ENCODE measurements at regions not wholly inside any gene's neighbourhood (a gene's known extent, or its start where the extent isn't known, plus 50 kb on each side); places are given as distances from the start of the nearest gene placed in this dataset.

- Histone ChIP-seq H3K79me1 (ENCODE audit: low read depth, low read length) (no peaks in the 10 kb centered on the region), H3K23ac (ENCODE audit: insufficient read length) (no peak overlapping the region), H4K20me1 (replicated peaks in 1 of 2; ENCODE audit: control insufficient read depth in 1 of 2, insufficient read depth in 2 of 2, low read length in 2 of 2) (no peaks in the 10 kb centered on the region), H2AK5ac (ENCODE audit: low read depth, low read length) (no peak overlapping the region), H3K23me2 (ENCODE audit: low read depth, low read length) (no peaks in the 10 kb centered on the region), H4K5ac (ENCODE audit: insufficient read length, low read depth, low read length) (no peak overlapping the region), H4K91ac (replicated peaks; ENCODE audit: insufficient read length, low read length) (no peak overlapping the region), H2BK12ac (ENCODE audit: low read depth, low read length) (no peak overlapping the region), H3K9ac (replicated peaks in 1 of 4; ENCODE audit: extremely low read depth in 1 of 4, low read depth in 3 of 4, low read length in 3 of 4) (no peak overlapping the region), H2AFZ (ENCODE audit: low read length) (no peak overlapping the region), H3K18ac (ENCODE audit: extremely low read depth, low read length) (no peak overlapping the region), H3K79me2 (ENCODE audit: control insufficient read depth in 1 of 2, insufficient read depth in 2 of 2, low read length in 2 of 2) (no peaks in the 10 kb centered on the region), H3K4ac (replicated peaks; ENCODE audit: insufficient read length, low read depth, low read length) (no peak overlapping the region), H2BK120ac (replicated peaks; ENCODE audit: low read depth, low read length) (no peak overlapping the region), H4K8ac (ENCODE audit: extremely low read depth, insufficient read depth, low read length) (no peak overlapping the region), H3K27me3 (replicated peaks in 1 of 4; ENCODE audit: control insufficient read depth in 3 of 4, extremely low read depth in 1 of 4, insufficient read depth in 3 of 4, low read length in 3 of 4) (peaks cover 0 to 1% (median 0%) of the 10 kb centered on the region in 4 experiments; a peak in 1 of 7 replicates), H3K56ac (replicated peaks; ENCODE audit: insufficient read length, low read depth, low read length) (no peak overlapping the region), H3K4me1 (replicated peaks in 1 of 4; ENCODE audit: control insufficient read depth in 3 of 4, insufficient read depth in 4 of 4, low read length in 3 of 4) (no peaks in the 10 kb centered on the region), H3K9me3 (ENCODE audit: insufficient read depth in 2 of 2, low read depth in 1 of 2, low read length in 1 of 2) (no peaks in the 10 kb centered on the region), H3K14ac (ENCODE audit: insufficient read length) (no peak overlapping the region), H2BK5ac (ENCODE audit: low read depth, low read length) (no peak overlapping the region), H2BK20ac (ENCODE audit: low read length) (no peak overlapping the region), H3K36me3 (ENCODE audit: control insufficient read depth in 2 of 4, insufficient read depth in 4 of 4, low read length in 3 of 4) (no peaks in the 10 kb centered on the region), H3K27ac (ENCODE audit: low read depth, low read length) (no peak overlapping the region), H3K4me3 (ENCODE audit: extremely low read depth in 1 of 4, insufficient read depth in 2 of 4, low read depth in 3 of 4, low read length in 4 of 4) (no peak overlapping the region), H3K4me2 (ENCODE audit: insufficient read depth in 1 of 2, low read depth in 2 of 2, low read length in 2 of 2) (no peak overlapping the region), H2BK15ac (ENCODE audit: low read length) (no peak overlapping the region)
- DNase-seq (ENCODE audit: low read depth in 1 of 2, low spot score in 2 of 2) (no peak), FAIRE-seq (no peak)
- no peak for TF ChIP-seq E2F6 (IDR thresholded peaks at IDR 0.05)
- TF ChIP-seq SP1 (IDR thresholded peaks at IDR 0.05; ENCODE audit: low read depth, low read length): no peak
- TF ChIP-seq SIN3A (conservative IDR thresholded peaks at IDR 0.05 in 1 of 2, IDR thresholded peaks at IDR 0.05 in 1 of 2; ENCODE audit: low read depth in 1 of 2, low read length in 2 of 2): no peak
- ChIA-PET POLR2A (ENCODE audit: partially characterized antibody) (no interaction called here), CTCF (ENCODE audit: partially characterized antibody) (interaction anchor here (0.8 to 1.8 kb wide), 3 partner anchors 9 to 37 kb away, joined by 3 to 9 read pairs (median 3); no protein-coding TSS in a partner anchor)
- 82% methylated on average over 2 of the region's 2 CpGs; no CpG with 5 or more reads in 1 of the 2 experiments for WGBS, 2 experiments (ENCODE audit: extremely low coverage in 1 of 2, insufficient coverage in 1 of 2, insufficient read length in 1 of 2, insufficient replicate concordance in 2 of 2, low coverage in 1 of 2, low lambda C conversion rate in 2 of 2, missing lambda C conversion rate in 1 of 2)
These were observed 1752.7 kb downstream of the PCDH7 start for GRCh38 chr4:32472918-32473317.
